ENCODE measurements at regions not wholly inside any gene's neighbourhood (a gene's known extent, or its start where the extent isn't known, plus 50 kb on each side); places are given as distances from the start of the nearest gene placed in this dataset.

GRCh38 chr1:184329245-184329953 is 57.4 kb upstream of the C1orf21 start:
- no peak overlapping the region for H3K4me3 ChIP-seq (ENCODE audit: low read depth, low read length)
- TF ChIP-seq CTCF (IDR thresholded peaks at IDR 0.05; ENCODE audit: low read depth, low read length) (no peak), MAX (IDR thresholded peaks at IDR 0.05; ENCODE audit: low read depth, low read length) (no peak), POLR2A (IDR thresholded peaks at IDR 0.05; ENCODE audit: extremely low read depth, insufficient read length) (no peak), MYC (IDR thresholded peaks at IDR 0.05; ENCODE audit: low read depth, low read length) (no peak)
- DNase-seq (ENCODE audit: low read depth): no peak

- no peak for DNase-seq (ENCODE audit: low read depth)
Observed at GRCh38 chr1:184329962-184330868, 56.6 kb upstream of the C1orf21 start.

GRCh38 chr1:184330875-184331274 is 56.0 kb upstream of the C1orf21 start:
- no peak overlapping the region for H3K4me3 ChIP-seq (ENCODE audit: low read depth, low read length)
- no peak for DNase-seq (ENCODE audit: low read depth)
- TF ChIP-seq MAX (IDR thresholded peaks at IDR 0.05; ENCODE audit: low read depth, low read length) (no peak), MYC (IDR thresholded peaks at IDR 0.05; ENCODE audit: low read depth, low read length) (no peak), POLR2A (IDR thresholded peaks at IDR 0.05; ENCODE audit: extremely low read depth, insufficient read length) (no peak), CTCF (IDR thresholded peaks at IDR 0.05; ENCODE audit: low read depth, low read length) (no peak)

More at GRCh38 chr1:184329962-184330868, 56.6 kb upstream of the C1orf21 start:
- no peak overlapping the region for H3K4me3 ChIP-seq (ENCODE audit: low read depth, low read length)
- TF ChIP-seq MYC (IDR thresholded peaks at IDR 0.05; ENCODE audit: low read depth, low read length): no peak
- TF ChIP-seq MAX (IDR thresholded peaks at IDR 0.05; ENCODE audit: low read depth, low read length): no peak
- TF ChIP-seq POLR2A (IDR thresholded peaks at IDR 0.05; ENCODE audit: extremely low read depth, insufficient read length): no peak
- no peak for TF ChIP-seq CTCF (IDR thresholded peaks at IDR 0.05; ENCODE audit: low read depth, low read length)
